SK-N-MC (cell line): ENCODE measurements at regions not wholly inside any gene's neighbourhood (a gene's known extent, or its start where the extent isn't known, plus 50 kb on each side); places are given as distances from the start of the nearest gene placed in this dataset.

Experiments used
- EZH2 ChIP-seq: fragments of 200-600 bp; sonication (generic); IDR thresholded peaks from one replicate; pipeline ENCODE4 v1.6.1; 2017; ENCODE audit warnings: antibody characterized with exemption
- POLR2AphosphoS5 ChIP-seq: IDR thresholded peaks from 2 replicates; pipeline ENCODE4 v1.6.1; 2012; ENCODE audit warnings: mild to moderate bottlenecking, low read depth, low read length, borderline replicate concordance

- TF ChIP-seq POLR2AphosphoS5 (no peak), EZH2 (no peak)
These were observed 505.6 kb downstream of the MAN2A1 start for GRCh38 chr5:110195288-110195687.
